BE2C (cell line): ENCODE measurements at regions not wholly inside any gene's neighbourhood (a gene's known extent, or its start where the extent isn't known, plus 50 kb on each side); places are given as distances from the start of the nearest gene placed in this dataset.
"Not testable (repeated sequence)": the region's sequence is repeated elsewhere in the genome, so short reads cannot be mapped to it uniquely, and the experiment has no call there.

ENCODE experiments used
- DNase-seq: peaks from one replicate; pipeline ENCODE4 v3.0.0-alpha.2; 2020
- H3K27me3 ChIP-seq: fragments of 250-450 bp; sonication (Bioruptor Pico); 2 replicates; pipeline ENCODE4 v1.5.1; 2020; ENCODE audit warnings: mild to moderate bottlenecking
- H3K36me3 ChIP-seq: fragments of 250-450 bp; sonication (Bioruptor Pico); 2 replicates; pipeline ENCODE4 v1.5.1; 2020; ENCODE audit warnings: mild to moderate bottlenecking
- H3K4me1 ChIP-seq: fragments of 250-450 bp; sonication (Bioruptor Pico); 2 replicates; pipeline ENCODE4 v1.5.1; 2020
- H3K4me3 ChIP-seq: 2 replicates; pipeline ENCODE4 v1.5.1; 2011; ENCODE audit warnings: low read depth, low read length
- H3K9me3 ChIP-seq: fragments of 250-450 bp; sonication (Bioruptor Pico); 2 replicates; pipeline ENCODE4 v1.5.1; 2020

- H3K4me1 ChIP-seq, H3K9me3 ChIP-seq, H3K27me3 ChIP-seq, DNase-seq, H3K4me3 ChIP-seq: not testable (repeated sequence)
- H3K36me3 ChIP-seq: peaks cover 14% of the 10 kb centered on the region
Measured at GRCh38 chr4:118630897-118631296, 54.3 kb upstream of the METTL14 start.

- not testable (repeated sequence) for H3K27me3 ChIP-seq, DNase-seq, H3K4me1 ChIP-seq, H3K9me3 ChIP-seq, H3K4me3 ChIP-seq
- H3K36me3 ChIP-seq: peaks cover 14% of the 10 kb centered on the region
Measured at GRCh38 chr4:118631321-118632050, 53.7 kb upstream of the METTL14 start.

- peaks cover 14% of the 10 kb centered on the region for H3K36me3 ChIP-seq
- not testable (repeated sequence) for H3K9me3 ChIP-seq, H3K4me1 ChIP-seq, H3K4me3 ChIP-seq, DNase-seq, H3K27me3 ChIP-seq
Measured at GRCh38 chr4:118633476-118633875, 51.7 kb upstream of the METTL14 start.

GRCh38 chr4:118634126-118634875 is 50.9 kb upstream of the METTL14 start:
- peaks cover 14% of the 10 kb centered on the region for H3K36me3 ChIP-seq
- not testable (repeated sequence) for H3K27me3 ChIP-seq, H3K9me3 ChIP-seq, DNase-seq, H3K4me3 ChIP-seq, H3K4me1 ChIP-seq
